SJCRH30 (cell line): ENCODE measurements at regions not wholly inside any gene's neighbourhood (a gene's known extent, or its start where the extent isn't known, plus 50 kb on each side); places are given as distances from the start of the nearest gene placed in this dataset.

Experiments
- DNase-seq, 2 experiments: peaks; one replicate each; pipeline ENCODE4 v3.0.0-alpha.2; 2015 to 2020
- H3K27ac ChIP-seq: fragments of 250-450 bp; sonication (Bioruptor Pico); 2 replicates; pipeline ENCODE4 v1.5.1; 2020; ENCODE audit warnings: mild to moderate bottlenecking, moderate library complexity
- H3K27me3 ChIP-seq: fragments of 250-450 bp; sonication (Bioruptor Pico); 2 replicates; pipeline ENCODE4 v1.5.1; 2020; ENCODE audit warnings: mild to moderate bottlenecking, moderate library complexity
- H3K36me3 ChIP-seq: fragments of 250-450 bp; sonication (Bioruptor Pico); 2 replicates; pipeline ENCODE4 v1.5.1; 2020; ENCODE audit warnings: mild to moderate bottlenecking, moderate library complexity
- H3K4me1 ChIP-seq: fragments of 250-450 bp; sonication (Bioruptor Pico); 2 replicates; pipeline ENCODE4 v1.5.1; 2020; ENCODE audit warnings: mild to moderate bottlenecking, moderate library complexity
- H3K4me3 ChIP-seq: fragments of 250-450 bp; sonication (Bioruptor Pico); 2 replicates; pipeline ENCODE4 v1.5.1; 2020; ENCODE audit warnings: mild to moderate bottlenecking, moderate library complexity
- H3K9me3 ChIP-seq: fragments of 250-450 bp; sonication (Bioruptor Pico); replicated peaks from 2 replicates; pipeline ENCODE4 v1.5.1; 2020; ENCODE audit warnings: mild to moderate bottlenecking, moderate library complexity

DNA sequence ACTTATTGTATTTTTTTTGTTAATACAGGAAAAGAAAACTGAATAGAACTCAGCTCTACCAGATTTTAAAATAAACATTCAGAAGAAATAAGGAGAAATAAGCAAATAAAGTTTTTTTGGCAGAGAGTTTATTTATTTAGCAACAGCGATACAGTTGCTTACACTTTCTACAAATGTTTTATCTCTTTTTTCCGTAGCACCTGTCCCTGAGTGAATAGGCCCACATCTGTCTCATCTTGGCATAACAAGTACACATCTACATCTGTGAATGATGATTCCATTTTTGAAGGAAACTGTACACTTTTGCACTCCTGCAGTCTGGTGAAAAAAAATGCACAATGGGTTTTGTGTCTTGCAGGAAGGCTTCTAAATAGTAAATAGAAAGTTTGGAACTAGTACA is 783.6 kb upstream of the ZEB2 start:
- no peaks in the 10 kb centered on the region for H3K36me3 ChIP-seq
- no peak overlapping the region for H3K27ac ChIP-seq
- H3K27me3 ChIP-seq: no peaks in the 10 kb centered on the region
- no peaks in the 10 kb centered on the region; the same call in 1 of the 2 replicates for H3K4me1 ChIP-seq
- H3K4me3 ChIP-seq: no peak overlapping the region
- DNase-seq: peak in 1 of 2 experiments; percentile 38
- H3K9me3 ChIP-seq: no peaks in the 10 kb centered on the region

DNA sequence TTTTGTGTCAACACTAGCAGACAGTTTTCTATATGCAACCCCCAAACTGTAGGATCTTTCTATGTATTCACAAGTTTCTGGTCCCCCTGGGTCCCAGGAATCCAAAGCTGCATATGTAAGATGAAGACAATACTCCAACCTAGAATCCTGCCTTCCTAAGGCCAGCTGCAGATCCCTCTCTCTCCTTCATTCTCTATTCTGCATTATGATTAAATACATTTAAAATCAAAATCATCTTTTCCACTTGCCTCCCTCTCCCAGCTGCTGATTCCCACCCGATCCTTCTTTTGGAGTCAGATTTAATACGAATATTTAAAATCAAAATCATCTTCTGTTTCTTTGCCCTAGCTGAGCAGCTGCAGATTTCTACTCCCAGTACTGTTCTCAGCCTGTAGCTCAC is 783.0 kb upstream of the ZEB2 start:
- peak in 1 of 2 experiments; percentile 4 for DNase-seq
- H3K27me3 ChIP-seq: no peaks in the 10 kb centered on the region
- no peak overlapping the region for H3K27ac ChIP-seq
- no peaks in the 10 kb centered on the region; the same call in 1 of the 2 replicates for H3K4me1 ChIP-seq
- H3K9me3 ChIP-seq: no peaks in the 10 kb centered on the region
- H3K4me3 ChIP-seq: no peak overlapping the region
- no peaks in the 10 kb centered on the region for H3K36me3 ChIP-seq

DNA sequence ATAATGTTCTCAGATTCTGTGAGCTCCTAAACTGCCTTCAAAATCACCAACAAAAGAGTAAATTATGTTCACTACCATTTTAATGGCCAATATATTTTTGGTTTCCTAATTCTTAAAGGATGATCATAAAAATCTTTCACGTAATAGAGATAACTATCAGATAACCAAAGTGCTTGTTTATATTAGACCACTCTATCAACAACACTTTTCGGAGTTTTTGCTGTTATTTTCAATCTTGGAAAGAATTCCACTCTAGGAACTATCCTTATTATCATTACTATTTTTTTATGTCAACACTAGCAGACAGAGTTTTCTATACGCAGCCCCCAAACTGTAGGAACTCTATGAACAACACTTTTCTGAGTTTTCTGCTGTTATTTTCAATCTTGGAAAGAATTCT is 782.5 kb upstream of the ZEB2 start:
- Histone ChIP-seq H3K4me1 (no peaks in the 10 kb centered on the region; the same call in 1 of the 2 replicates), H3K27me3 (no peaks in the 10 kb centered on the region), H3K36me3 (no peaks in the 10 kb centered on the region), H3K4me3 (no peak overlapping the region), H3K27ac (no peak overlapping the region), H3K9me3 (no peaks in the 10 kb centered on the region)
- DNase-seq: no peak

DNA sequence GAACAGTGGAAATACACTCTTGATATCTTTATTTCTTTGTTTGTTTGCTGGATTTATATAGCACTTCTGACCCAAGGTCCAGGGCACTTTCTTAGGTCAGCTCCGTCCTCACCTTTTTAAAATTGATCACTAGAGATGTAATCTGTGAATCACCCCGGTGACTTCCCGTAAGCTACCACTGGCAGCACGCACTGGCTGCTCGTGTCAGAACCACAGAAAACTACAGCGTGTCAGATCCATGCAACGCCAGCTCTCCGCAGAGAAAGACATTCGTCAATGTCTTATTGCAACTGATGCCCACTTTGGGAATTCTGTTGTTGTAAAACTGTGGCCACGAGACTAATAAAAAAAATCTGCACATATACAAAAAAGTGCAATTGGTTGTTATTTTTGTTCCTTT is 779.4 kb upstream of the ZEB2 start:
- no peaks in the 10 kb centered on the region for H3K36me3 ChIP-seq

DNA sequence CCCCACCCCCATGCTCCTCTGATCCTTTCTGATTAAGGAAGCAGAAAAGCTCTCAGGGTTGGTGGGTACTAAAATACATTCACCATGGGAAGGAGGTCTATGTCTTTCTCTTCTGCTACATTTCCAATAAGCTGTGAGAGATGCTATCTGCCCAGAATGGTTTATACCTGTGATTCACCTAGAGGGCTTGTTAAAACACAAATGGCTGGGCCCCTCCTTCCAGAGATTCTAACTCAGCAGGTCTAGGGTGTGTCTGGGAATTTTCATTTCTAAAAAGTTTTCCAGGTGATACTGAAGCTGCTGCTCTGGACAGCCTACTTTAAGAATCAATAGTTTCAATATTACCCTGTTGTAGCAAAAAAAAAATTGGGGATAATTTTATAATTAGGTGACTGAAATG is 772.2 kb upstream of the ZEB2 start:
- Histone ChIP-seq H3K27me3 (no peaks in the 10 kb centered on the region), H3K27ac (no peak overlapping the region), H3K4me1 (no peaks in the 10 kb centered on the region), H3K4me3 (no peak overlapping the region), H3K9me3 (no peaks in the 10 kb centered on the region), H3K36me3 (no peaks in the 10 kb centered on the region)
- no peak for DNase-seq

More for the DNA sequence above, 779.4 kb upstream of the ZEB2 start:
- Histone ChIP-seq H3K27me3 (no peaks in the 10 kb centered on the region), H3K4me1 (no peaks in the 10 kb centered on the region; the same call in 1 of the 2 replicates), H3K27ac (no peak overlapping the region), H3K9me3 (no peaks in the 10 kb centered on the region), H3K4me3 (no peak overlapping the region)
- no peak for DNase-seq

DNA sequence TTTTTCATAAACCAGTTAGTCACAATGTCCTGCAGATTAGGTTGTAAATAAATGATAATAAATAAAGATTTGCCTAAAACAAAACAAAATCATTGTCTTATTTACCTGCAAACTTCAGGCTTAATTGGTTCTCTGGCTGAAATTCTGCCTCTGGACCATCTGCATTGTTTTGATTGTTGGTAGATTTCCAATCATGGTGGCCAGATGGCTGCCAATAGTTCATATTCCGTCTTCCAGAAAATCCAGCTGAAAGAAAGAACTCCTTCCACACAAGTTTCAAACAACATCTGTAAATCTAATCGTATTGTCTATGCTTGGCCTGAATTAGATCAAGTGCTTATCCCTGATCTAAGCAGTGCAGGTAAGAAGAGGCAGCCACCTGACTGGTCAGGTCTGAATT is 771.1 kb upstream of the ZEB2 start:
- no peak for DNase-seq
- no peaks in the 10 kb centered on the region for H3K27me3 ChIP-seq
- H3K27ac ChIP-seq: no peak overlapping the region
- H3K4me3 ChIP-seq: no peak overlapping the region
- no peaks in the 10 kb centered on the region for H3K4me1 ChIP-seq
- H3K9me3 ChIP-seq: no peaks in the 10 kb centered on the region
- no peaks in the 10 kb centered on the region for H3K36me3 ChIP-seq

DNA sequence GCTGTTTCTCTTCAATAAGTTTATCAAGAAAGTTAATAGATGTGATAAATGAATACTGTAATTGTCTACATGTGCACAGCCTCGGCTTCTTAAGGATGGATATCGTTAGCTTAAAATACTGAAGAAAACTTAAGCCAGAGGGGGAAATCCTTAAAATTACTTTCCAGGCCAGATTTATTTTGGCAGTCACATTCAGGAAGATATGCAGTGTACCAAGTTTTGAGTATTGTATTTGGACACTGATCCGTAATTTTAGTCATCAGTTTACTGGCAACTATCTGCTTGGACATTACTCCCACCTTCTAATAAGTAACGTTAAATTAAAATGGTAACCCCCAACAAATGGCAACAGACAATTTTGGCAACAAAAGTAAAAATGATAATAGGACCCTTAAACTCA is 770.0 kb upstream of the ZEB2 start:
- Histone ChIP-seq H3K4me3 (no peak overlapping the region), H3K9me3 (no peaks in the 10 kb centered on the region), H3K4me1 (no peaks in the 10 kb centered on the region), H3K27me3 (no peaks in the 10 kb centered on the region), H3K36me3 (no peaks in the 10 kb centered on the region), H3K27ac (no peak overlapping the region)
- DNase-seq: no peak

DNA sequence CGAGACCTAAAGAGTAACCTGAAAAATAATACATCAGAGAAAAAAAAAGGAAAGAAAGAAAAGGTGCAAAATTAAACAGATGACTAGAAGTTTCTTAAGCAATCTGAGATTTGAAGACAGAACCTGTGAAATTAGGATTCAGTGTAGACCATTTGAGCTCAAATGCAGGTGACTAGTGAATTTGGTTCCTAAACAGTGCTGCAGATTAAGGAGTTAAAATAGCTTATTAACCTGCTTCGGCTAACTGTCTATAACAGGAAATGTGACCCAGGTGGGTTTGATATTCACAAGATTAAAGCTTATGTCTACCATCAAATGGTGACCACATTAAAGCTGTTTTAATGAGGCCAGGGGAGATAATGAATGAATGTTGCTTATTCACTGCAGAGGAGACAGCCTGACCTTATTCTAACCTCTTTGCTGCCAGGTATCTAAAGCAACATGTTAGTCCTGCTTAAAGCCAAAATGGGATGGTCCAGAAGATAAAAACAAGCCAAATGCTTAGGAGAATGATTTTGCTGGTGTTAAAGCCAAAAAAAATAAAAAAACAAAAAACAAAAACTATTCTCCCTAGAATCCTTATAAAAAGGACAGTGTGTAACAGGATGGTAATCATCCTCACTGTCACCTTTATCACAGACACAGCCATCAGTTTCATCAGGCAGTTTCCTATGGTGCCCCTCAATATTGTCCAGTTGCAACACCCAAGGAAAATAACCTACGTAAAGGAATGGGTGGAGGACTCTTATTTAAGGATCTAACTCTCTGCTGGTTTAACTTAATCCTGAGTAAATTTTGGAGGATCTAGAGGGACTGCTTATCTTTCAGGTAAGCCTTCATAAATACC is 769.0 kb upstream of the ZEB2 start:
- H3K36me3 ChIP-seq: no peaks in the 10 kb centered on the region
- no peaks in the 10 kb centered on the region for H3K27me3 ChIP-seq
- H3K4me3 ChIP-seq: no peak overlapping the region
- H3K9me3 ChIP-seq: no peaks in the 10 kb centered on the region
- H3K27ac ChIP-seq: no peak overlapping the region
- H3K4me1 ChIP-seq: no peaks in the 10 kb centered on the region
- DNase-seq: no peak

DNA sequence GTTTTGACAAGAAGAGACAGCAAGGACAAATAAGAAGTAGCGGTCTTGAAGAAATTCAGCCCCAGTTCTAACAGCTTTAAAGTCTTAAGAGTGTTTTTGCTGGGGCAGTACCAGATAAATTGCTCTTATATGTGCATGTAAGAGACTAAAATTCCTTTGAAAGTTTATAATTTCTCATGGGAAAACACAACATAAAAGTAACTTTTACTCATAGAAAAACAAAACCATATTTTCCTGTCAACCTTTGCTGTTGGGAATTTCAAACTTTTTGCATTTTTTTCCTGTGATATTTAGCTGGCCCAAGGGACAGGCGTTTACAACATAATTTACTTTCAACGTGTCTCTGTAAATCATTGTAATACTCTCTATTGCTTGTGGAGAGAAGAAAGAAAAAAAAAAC is 767.8 kb upstream of the ZEB2 start:
- Histone ChIP-seq H3K27ac (no peak overlapping the region), H3K27me3 (no peaks in the 10 kb centered on the region), H3K4me3 (no peak overlapping the region), H3K36me3 (no peaks in the 10 kb centered on the region), H3K9me3 (no peaks in the 10 kb centered on the region), H3K4me1 (no peaks in the 10 kb centered on the region)
- no peak for DNase-seq

DNA sequence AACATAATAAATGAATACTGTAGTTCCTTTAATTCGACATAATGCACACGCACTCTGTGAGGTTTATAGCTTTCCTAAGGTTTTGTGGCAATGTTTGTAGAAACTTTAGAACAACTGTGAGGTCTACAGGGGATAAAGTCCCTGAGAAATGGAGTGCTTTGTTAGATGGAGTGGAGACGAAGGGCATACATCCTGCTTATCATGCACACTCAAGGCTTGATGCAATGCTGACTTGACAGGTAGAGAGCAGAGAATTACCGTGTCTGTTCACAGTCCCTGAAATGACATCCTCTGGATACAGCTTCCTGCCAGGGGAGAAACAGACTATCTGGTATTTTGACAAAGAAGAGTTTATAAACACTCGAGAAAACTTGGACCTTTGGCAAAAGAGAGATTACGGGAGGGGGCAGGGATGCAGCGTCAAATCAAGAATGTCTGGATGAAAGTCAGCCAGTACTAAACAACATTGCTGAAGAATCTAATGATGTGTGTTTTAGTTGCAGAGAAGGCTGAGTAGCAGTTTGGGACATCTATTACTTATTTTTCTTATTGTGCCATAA is 766.9 kb upstream of the ZEB2 start:
- H3K27ac ChIP-seq: no peak overlapping the region
- no peaks in the 10 kb centered on the region for H3K4me1 ChIP-seq
- H3K9me3 ChIP-seq: no peaks in the 10 kb centered on the region
- DNase-seq: no peak
- H3K36me3 ChIP-seq: no peaks in the 10 kb centered on the region
- no peak overlapping the region for H3K4me3 ChIP-seq
- no peaks in the 10 kb centered on the region for H3K27me3 ChIP-seq

DNA sequence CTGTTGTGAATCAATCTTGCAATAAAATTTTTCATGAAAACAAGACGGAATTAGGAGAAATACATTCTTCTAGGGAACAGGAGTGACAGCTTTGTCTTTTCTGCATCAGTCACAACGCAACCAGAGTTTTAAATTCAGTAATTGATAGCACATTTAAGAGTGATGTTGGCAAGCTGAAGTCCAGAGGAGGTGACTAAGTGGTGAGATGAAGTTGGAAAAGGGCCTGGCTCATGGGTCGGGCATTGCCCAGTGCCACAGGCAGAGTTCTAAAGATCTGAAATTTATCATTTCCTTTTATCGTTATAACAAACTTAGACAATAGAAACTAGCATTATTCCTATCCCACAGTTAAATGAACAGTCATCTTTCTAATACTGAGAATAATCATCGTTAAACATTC is 764.6 kb upstream of the ZEB2 start:
- Histone ChIP-seq H3K4me1 (no peaks in the 10 kb centered on the region), H3K27ac (no peak overlapping the region), H3K27me3 (no peaks in the 10 kb centered on the region), H3K36me3 (no peaks in the 10 kb centered on the region), H3K4me3 (no peak overlapping the region), H3K9me3 (no peaks in the 10 kb centered on the region)
- DNase-seq: no peak

DNA sequence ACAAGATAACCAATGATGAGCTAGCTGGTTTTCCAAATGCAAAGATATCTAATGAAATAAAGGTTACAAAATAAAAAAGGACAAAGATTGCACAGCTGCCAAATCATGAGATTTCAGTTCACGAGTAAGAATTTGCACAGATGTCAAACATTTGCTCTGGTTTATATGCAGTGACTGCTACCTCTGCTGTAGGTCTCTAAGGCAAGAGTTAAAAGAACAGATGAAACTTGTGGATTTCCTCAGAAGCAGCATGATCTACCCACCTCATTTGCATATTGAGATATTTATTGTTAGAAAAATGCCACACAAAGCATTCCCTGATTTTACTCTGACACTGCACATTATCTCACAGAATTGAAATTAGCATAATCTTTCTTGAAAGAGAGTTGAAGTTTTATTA is 763.2 kb upstream of the ZEB2 start:
- Histone ChIP-seq H3K27me3 (no peaks in the 10 kb centered on the region), H3K36me3 (no peaks in the 10 kb centered on the region), H3K9me3 (no peaks in the 10 kb centered on the region), H3K4me1 (no peaks in the 10 kb centered on the region), H3K27ac (no peak overlapping the region), H3K4me3 (no peak overlapping the region)
- no peak for DNase-seq

DNA sequence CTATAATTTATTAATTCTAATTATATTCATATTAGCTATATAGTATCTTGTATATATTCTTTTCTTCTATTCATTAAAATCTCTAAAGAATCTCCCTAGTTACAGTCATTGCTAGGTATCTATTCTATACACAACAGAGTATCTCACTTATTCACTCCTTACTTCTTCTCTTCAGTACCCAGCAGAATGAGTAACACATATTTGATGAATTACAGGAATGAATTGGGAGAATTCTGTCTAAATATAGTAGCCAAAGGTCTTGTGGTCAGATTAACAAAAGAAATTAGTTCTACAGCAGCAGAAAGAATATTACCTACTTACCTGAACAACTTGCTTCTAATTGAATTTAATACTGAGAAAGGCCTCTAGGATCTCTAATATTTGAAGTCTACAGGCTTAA is 758.0 kb upstream of the ZEB2 start:
- DNase-seq: no peak
- H3K4me3 ChIP-seq: no peak overlapping the region

DNA sequence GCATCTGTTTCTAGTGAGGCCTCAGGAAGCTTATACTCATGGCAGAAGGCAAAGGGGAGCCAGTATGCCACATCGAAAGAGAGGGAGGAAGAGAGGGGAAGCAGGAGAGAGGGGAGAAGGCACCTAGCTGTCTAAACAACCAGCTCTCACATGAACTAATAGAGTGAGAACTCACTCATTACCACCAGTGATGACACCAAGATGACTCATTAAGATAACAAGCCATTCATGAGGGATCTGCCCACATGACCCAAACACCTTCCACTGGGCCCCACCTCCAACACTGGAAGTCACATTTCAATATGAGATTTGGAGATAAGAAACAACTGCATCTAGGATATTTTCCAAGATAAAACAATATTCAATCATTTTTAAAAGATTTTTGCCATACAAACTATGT is 753.9 kb upstream of the ZEB2 start:
- peaks cover 12% of the 10 kb centered on the region for H3K9me3 ChIP-seq
- DNase-seq: no peak
- no peaks in the 10 kb centered on the region for H3K4me1 ChIP-seq

More for the DNA sequence above, 758.0 kb upstream of the ZEB2 start:
- Histone ChIP-seq H3K4me1 (no peaks in the 10 kb centered on the region), H3K27ac (no peak overlapping the region), H3K9me3 (peaks cover 12% of the 10 kb centered on the region), H3K27me3 (no peaks in the 10 kb centered on the region), H3K36me3 (no peaks in the 10 kb centered on the region)

DNA sequence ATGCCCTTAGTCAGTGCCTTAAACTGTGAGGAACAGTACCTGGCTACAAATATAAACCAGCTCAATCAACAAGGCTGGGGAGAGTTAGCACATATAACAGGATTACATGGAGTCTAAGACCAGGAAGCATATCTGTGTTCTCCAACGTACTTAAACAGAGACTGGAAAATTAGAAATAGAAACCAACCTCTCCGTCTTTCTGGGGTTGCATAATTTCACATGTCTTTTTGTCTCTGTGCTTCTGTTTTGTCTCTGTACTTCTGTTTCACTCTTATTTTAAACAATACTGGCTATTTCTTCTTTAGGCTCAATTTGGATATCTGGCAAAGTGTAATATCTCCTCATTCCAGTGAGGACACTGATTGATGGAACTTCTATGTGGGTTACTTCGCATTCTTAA is 749.0 kb upstream of the ZEB2 start:
- Histone ChIP-seq H3K4me3 (no peak overlapping the region), H3K27me3 (no peaks in the 10 kb centered on the region), H3K36me3 (no peaks in the 10 kb centered on the region), H3K4me1 (no peaks in the 10 kb centered on the region), H3K27ac (no peak overlapping the region), H3K9me3 (peaks cover 5% of the 10 kb centered on the region)
- DNase-seq: no peak

More for the DNA sequence above, 753.9 kb upstream of the ZEB2 start:
- no peak overlapping the region for H3K4me3 ChIP-seq
- H3K27me3 ChIP-seq: no peaks in the 10 kb centered on the region
- H3K27ac ChIP-seq: no peak overlapping the region
- no peaks in the 10 kb centered on the region for H3K36me3 ChIP-seq

DNA sequence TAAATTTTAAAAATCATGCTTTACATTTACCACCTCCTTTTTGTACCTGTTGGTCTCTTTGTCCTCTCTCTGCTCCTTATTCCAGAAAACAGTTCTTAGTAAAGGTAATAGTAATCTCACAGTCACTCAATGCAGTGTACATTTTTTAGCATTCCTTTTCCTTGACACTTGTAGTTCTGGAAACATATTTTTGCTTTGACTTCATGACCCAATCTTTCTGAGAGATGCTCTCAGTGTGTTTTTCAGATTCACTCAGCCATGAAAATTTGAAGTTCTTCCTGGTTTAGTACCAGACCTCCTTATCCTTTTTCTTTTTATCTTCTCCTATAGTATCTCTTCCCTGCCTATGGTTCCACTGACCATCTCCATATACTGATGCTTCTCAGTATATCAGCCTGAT is 747.5 kb upstream of the ZEB2 start:
- H3K9me3 ChIP-seq: no peaks in the 10 kb centered on the region
- no peaks in the 10 kb centered on the region for H3K4me1 ChIP-seq
- no peaks in the 10 kb centered on the region for H3K36me3 ChIP-seq
- no peak for DNase-seq
- H3K27me3 ChIP-seq: no peaks in the 10 kb centered on the region
- no peak overlapping the region for H3K27ac ChIP-seq
- H3K4me3 ChIP-seq: no peak overlapping the region
